DOHH2 (cell line): ENCODE measurements at regions not wholly inside any gene's neighbourhood (a gene's known extent, or its start where the extent isn't known, plus 50 kb on each side); places are given as distances from the start of the nearest gene placed in this dataset.

ENCODE experiments used
- H3F3A ChIP-seq: fragments of 200-600 bp; sonication (generic), shearing (Covaris generic); 2 replicates; pipeline ENCODE4 v1.6.0; 2016; ENCODE audit warnings: antibody characterized with exemption, mild to moderate bottlenecking; ENCODE audit not compliant: control insufficient read depth, insufficient read depth
- H3K27ac ChIP-seq: fragments of 200-600 bp; sonication (generic); 2 replicates; pipeline ENCODE4 v1.5.1; 2014; ENCODE audit warnings: low read depth, mild to moderate bottlenecking, low read length, moderate library complexity
- H3K27me3 ChIP-seq: fragments of 200-600 bp; sonication (generic); 2 replicates; pipeline ENCODE4 v1.6.1; 2014; ENCODE audit warnings: mild to moderate bottlenecking, low read length, mixed read lengths; ENCODE audit not compliant: control insufficient read depth
- H3K36me3 ChIP-seq: fragments of 200-600 bp; sonication (generic); 2 replicates; pipeline ENCODE4 v1.6.1; 2014; ENCODE audit warnings: mild to moderate bottlenecking, low read length, moderate library complexity, mixed read lengths; ENCODE audit not compliant: control insufficient read depth
- H3K4me1 ChIP-seq: fragments of 200-600 bp; sonication (generic); 2 replicates; pipeline ENCODE4 v1.6.1; 2014; ENCODE audit warnings: mild to moderate bottlenecking, low read length, mixed read lengths; ENCODE audit not compliant: control insufficient read depth
- H3K4me2 ChIP-seq: fragments of 200-600 bp; sonication (generic); 2 replicates; pipeline ENCODE4 v1.6.0; 2014; ENCODE audit warnings: mild to moderate bottlenecking, low read length, moderate library complexity
- H3K4me3 ChIP-seq: fragments of 200-600 bp; sonication (generic); 2 replicates; pipeline ENCODE4 v1.5.1; 2014; ENCODE audit warnings: mild to moderate bottlenecking, low read length, mixed read lengths
- H3K79me2 ChIP-seq: fragments of 200-600 bp; sonication (generic); 2 replicates; pipeline ENCODE4 v1.6.1; 2014; ENCODE audit warnings: mild to moderate bottlenecking, low read length, mixed read lengths; ENCODE audit not compliant: control insufficient read depth
- H3K9me2 ChIP-seq: fragments of 200-600 bp; sonication (generic); replicated peaks from 2 replicates; pipeline ENCODE4 v1.6.1; 2014; ENCODE audit warnings: mild to moderate bottlenecking, low read length, mixed read lengths; ENCODE audit not compliant: control insufficient read depth
- H3K9me3 ChIP-seq: fragments of 200-600 bp; sonication (generic); 2 replicates; pipeline ENCODE4 v1.6.1; 2014; ENCODE audit warnings: antibody characterized with exemption, low read length, mixed read lengths; ENCODE audit not compliant: control insufficient read depth, insufficient read depth
- H4K20me1 ChIP-seq: fragments of 200-600 bp; sonication (generic); 2 replicates; pipeline ENCODE4 v1.6.0; 2014; ENCODE audit warnings: low read depth, mild to moderate bottlenecking, antibody characterized with exemption, low read length, moderate library complexity; ENCODE audit not compliant: control insufficient read depth, insufficient read depth
- EZH2phosphoT487 ChIP-seq: fragments of 200-600 bp; sonication (generic); IDR thresholded peaks from 2 replicates; pipeline ENCODE4 v1.6.1; 2017; ENCODE audit warnings: borderline replicate concordance, mild to moderate bottlenecking, antibody characterized with exemption, low read length, moderate library complexity, mixed read lengths
- TF ChIP-seq, protein P1 (sequence below): fragments of 200-600 bp; sonication (generic); IDR thresholded peaks from one replicate; pipeline ENCODE4 v1.5.1; 2014; ENCODE audit warnings: antibody characterized with exemption, mild to moderate bottlenecking, low read depth, low read length; ENCODE audit not compliant: poor library complexity, severe bottlenecking

DNA sequence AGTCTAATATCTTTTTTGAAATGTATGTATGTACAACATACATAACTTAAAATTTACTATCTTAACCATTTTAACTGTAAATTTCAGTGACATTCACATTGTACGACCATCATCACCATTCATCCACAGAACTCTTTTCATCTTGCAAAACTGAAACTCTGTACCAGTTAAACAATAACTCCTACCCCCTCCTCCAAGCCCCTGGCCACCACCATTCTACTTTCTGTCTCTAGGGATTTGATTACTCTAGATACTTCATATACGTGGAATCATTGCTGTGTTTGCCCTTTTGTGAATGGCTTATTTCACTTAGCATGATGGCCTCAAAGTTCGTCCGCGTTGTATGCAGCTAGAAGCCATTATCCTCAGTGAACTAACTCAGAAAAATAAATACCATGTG is 217.0 kb downstream of the METTL4 start:
- no peak overlapping the region for H3K27ac ChIP-seq
- no peaks in the 10 kb centered on the region for H3K79me2 ChIP-seq
- TF ChIP-seq EZH2phosphoT487 = no peak
- TF ChIP-seq, protein P1, sequence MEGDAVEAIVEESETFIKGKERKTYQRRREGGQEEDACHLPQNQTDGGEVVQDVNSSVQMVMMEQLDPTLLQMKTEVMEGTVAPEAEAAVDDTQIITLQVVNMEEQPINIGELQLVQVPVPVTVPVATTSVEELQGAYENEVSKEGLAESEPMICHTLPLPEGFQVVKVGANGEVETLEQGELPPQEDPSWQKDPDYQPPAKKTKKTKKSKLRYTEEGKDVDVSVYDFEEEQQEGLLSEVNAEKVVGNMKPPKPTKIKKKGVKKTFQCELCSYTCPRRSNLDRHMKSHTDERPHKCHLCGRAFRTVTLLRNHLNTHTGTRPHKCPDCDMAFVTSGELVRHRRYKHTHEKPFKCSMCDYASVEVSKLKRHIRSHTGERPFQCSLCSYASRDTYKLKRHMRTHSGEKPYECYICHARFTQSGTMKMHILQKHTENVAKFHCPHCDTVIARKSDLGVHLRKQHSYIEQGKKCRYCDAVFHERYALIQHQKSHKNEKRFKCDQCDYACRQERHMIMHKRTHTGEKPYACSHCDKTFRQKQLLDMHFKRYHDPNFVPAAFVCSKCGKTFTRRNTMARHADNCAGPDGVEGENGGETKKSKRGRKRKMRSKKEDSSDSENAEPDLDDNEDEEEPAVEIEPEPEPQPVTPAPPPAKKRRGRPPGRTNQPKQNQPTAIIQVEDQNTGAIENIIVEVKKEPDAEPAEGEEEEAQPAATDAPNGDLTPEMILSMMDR = no peak
- no peaks in the 10 kb centered on the region for H4K20me1 ChIP-seq
- no peaks in the 10 kb centered on the region for H3K9me3 ChIP-seq
- H3F3A ChIP-seq = no peaks in the 10 kb centered on the region
- no peaks in the 10 kb centered on the region for H3K9me2 ChIP-seq
- no peaks in the 10 kb centered on the region for H3K36me3 ChIP-seq
- no peak overlapping the region for H3K4me2 ChIP-seq
- no peaks in the 10 kb centered on the region for H3K27me3 ChIP-seq
- no peaks in the 10 kb centered on the region for H3K4me1 ChIP-seq
- H3K4me3 ChIP-seq = no peak overlapping the region

DNA sequence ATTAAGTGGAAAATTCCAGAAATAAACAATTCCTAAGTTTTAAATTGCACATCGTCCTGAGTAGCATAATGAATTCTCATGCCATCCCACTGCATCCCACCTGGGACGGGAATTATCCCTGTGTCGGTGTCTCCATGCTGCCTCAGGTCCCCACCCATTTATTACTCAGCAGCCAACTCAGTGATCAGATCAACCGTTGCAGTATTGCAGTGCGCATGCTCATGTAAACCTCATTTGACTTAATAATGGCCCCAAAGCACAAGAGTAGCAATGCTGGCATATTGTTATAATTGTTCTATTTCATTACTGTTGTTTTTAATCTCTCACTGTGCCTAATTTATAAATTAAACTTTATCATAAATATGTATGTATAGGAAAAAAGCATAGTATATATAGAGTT is 214.4 kb downstream of the METTL4 start:
- Histone ChIP-seq H3K4me3 (no peak overlapping the region), H3K36me3 (no peaks in the 10 kb centered on the region), H3K27ac (no peak overlapping the region), H3K27me3 (no peaks in the 10 kb centered on the region), H3K79me2 (no peaks in the 10 kb centered on the region), H3F3A (no peaks in the 10 kb centered on the region), H4K20me1 (no peaks in the 10 kb centered on the region), H3K4me1 (no peaks in the 10 kb centered on the region), H3K4me2 (no peak overlapping the region), H3K9me2 (no peaks in the 10 kb centered on the region), H3K9me3 (no peaks in the 10 kb centered on the region)
- no peak for TF ChIP-seq EZH2phosphoT487
- TF ChIP-seq, protein P1 = no peak

DNA sequence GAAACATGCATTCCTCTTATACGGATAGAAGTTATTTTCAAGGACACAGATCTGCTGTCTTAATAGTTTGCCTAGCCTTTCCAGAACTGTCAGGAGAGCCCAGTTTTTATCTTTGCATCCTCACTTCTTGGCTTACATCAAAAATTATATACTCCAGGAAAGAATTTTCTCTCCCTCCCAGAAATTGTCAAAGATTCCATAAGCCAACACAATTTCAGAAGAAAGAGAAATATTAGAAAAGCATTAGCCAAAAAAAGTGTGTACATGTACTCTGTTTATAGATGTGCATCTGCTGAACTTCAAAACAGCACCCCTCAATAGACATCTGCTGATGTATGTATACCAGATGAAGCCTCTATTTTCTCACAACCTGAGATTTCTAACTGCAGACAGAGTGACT is 210.4 kb downstream of the METTL4 start:
- Histone ChIP-seq H3K27ac (no peak overlapping the region), H4K20me1 (no peaks in the 10 kb centered on the region), H3F3A (no peaks in the 10 kb centered on the region), H3K36me3 (no peaks in the 10 kb centered on the region), H3K9me2 (no peaks in the 10 kb centered on the region), H3K79me2 (no peaks in the 10 kb centered on the region), H3K4me2 (no peak overlapping the region), H3K27me3 (no peaks in the 10 kb centered on the region), H3K4me3 (no peak overlapping the region), H3K4me1 (no peaks in the 10 kb centered on the region), H3K9me3 (no peaks in the 10 kb centered on the region)
- no peak for TF ChIP-seq EZH2phosphoT487
- TF ChIP-seq, protein P1 = no peak

- TF ChIP-seq EZH2phosphoT487 = no peak
- TF ChIP-seq, protein P1 = no peak
These were observed 203.2 kb downstream of the METTL4 start for GRCh38 chr18:2368102-2368501.

More at GRCh38 chr18:2368102-2368501, 203.2 kb downstream of the METTL4 start:
- no peaks in the 10 kb centered on the region for H3K9me3 ChIP-seq
- no peak overlapping the region for H3K4me2 ChIP-seq
- H3K27ac ChIP-seq = no peak overlapping the region
- no peaks in the 10 kb centered on the region for H3F3A ChIP-seq
- no peaks in the 10 kb centered on the region for H3K9me2 ChIP-seq
- H4K20me1 ChIP-seq = no peaks in the 10 kb centered on the region
- H3K79me2 ChIP-seq = no peaks in the 10 kb centered on the region
- H3K4me1 ChIP-seq = no peaks in the 10 kb centered on the region
- H3K36me3 ChIP-seq = no peaks in the 10 kb centered on the region
- no peak overlapping the region for H3K4me3 ChIP-seq
- no peaks in the 10 kb centered on the region for H3K27me3 ChIP-seq
